Activated CD4-positive, alpha-beta T cell treated with anti-CD3 and anti-CD28 coated beads for 24 hours (primary cell): ENCODE measurements at regions not wholly inside any gene's neighbourhood (a gene's known extent, or its start where the extent isn't known, plus 50 kb on each side); places are given as distances from the start of the nearest gene placed in this dataset.

Experiments used
- DNase-seq, 2 donors: peaks; one replicate each; pipeline ENCODE4 v3.0.0-alpha.2; 2020; ENCODE audit warnings: low read depth in 2 of 2

- DNase-seq = no peak
Observed at GRCh38 chr11:15905366-15906104, 450.8 kb downstream of the SOX6 start.

DNA sequence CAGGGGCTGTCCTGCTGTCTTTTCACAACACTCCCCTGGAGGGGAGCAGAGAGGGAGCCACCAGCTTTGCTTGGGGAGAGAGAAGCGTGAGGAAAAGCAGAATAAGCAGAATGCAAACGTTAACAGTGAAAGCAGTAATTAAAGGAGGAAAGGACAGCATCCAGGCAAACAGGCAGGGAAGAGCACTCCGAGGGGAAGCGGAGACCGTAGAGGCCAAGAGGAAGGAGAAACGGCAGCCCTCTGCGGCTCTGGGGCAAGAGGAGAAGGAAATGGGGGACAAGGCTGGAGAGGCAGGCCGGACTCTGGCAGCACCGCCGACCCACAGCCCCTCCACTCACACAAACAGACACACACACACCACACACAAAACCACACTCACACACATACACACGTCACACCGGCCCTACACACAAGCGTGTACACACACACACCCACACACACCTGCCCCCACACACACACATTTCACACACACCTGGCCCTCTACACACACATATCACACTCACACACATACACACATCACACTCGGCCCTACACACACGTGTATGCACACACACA lies 449.8 kb downstream of the SOX6 start:
- DNase-seq = no peak

DNA sequence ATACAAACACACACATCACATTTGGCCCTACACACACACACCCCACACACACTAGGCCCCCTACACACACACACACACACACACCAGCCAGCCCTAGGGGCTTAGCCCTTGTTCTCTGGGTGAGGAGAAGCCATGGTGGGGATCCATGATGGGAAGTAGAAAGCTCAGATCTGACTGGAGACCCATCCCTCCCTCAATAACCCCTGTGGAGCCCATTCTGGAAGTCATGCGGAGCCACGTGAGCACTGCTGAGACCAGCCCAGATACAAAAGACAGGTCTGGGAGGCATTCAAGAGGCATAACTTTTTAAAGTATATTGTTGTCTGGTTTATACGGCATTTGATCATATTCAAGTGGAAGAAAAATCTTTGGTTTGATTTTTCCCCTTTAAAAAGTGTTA lies 448.5 kb downstream of the SOX6 start:
- no peak for DNase-seq

DNA sequence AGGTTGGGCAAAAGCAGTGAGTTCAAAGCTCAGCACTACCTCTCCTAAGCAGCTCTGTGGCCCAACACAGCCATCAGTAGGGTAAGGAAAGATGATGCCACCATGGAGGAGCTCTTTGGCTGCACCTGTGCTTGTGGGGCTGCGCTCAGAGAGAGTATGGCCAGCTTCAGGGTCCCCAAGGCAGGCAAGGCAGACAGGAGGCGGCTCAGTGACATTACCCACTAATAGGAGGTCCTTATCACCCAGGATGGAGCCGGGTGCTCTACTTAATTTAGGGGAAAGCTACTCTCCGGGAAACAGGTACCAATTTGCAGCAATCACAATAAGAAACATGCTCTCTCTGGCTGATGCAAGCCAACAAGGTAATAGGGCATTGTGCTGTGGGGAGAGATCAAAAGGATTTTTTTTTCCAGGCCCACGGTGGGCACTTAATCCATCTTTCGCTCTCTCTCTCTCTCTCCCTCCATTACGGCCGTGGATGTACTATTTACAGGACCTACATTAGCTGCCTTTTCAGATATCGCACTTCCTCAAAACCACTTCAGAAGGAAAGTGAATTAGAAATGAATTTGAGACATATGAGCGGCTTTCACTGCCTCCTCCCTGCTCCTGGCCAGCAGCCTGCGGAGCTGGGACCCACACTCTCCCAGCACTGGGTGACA lies 446.3 kb downstream of the SOX6 start:
- no peak for DNase-seq

DNA sequence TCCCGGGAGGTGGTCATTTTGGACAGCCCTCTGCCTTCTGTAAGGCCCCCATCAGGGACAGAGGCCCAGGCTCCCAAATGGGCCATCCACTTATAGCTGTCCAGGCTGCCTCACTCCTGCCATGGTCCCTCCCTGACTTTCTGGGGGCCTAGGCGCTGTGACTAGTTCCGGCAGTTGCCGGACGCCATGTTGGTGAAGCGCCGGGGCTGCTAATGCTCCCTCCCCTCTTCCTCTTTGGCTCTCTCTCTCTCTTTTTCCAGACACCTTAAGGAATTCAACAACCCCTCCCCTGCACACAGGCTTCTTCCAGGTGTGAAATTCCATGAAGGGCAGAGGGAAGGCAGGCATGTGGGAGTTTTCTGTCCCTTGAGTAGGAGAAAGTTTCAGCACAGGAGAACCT lies 445.6 kb downstream of the SOX6 start:
- no peak for DNase-seq

DNA sequence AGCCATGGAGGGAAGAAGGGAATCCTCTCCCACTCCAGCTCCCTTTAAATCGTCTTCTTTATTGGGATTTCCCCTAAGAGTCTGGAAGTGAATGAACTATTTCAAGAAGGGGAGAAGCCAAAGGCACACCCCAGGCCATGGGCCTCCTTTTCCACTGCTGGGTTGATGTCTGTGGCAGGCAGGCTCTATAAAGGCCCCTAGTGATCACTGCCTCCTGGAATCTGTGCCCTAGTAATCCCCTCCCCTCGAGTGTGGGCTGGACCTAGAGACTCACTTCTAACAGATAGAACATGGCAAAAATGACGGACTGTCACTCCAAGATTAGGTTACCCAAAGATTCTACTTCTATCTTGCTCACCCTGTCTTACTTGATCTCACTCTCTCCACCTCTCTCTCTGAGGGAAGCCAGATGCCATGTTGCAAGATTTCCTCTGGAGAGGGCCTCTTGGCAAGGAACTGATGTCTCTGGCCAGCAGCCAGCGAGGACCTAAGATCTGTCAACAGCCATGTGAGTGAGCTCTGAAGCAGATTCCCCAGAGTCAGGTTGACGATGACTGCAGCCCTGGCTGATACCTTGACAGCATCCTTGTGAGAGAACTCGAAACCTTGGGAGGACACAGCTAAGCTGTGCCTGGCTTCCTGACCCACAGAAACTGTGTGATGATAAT lies 444.8 kb downstream of the SOX6 start:
- DNase-seq = no peak

DNA sequence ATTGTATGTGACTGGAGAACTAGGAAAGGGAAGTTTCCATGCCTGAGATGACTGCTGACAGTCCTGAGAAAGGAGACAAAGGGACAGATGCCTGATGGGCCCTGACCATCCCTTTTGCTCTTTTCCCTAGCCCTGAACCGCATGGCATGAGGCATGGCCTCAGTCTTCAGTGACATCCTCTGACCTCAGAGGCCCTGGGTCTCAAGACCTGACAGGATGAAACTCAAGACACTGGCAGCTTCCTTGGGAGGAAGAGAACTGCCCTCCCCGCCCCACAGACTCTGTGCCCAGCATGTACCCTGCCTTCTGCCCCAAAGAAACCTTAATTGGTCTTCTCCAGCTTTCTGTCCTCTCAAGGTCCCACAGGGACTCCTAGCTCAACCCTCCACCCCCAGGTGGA lies 444.1 kb downstream of the SOX6 start:
- DNase-seq = no peak

GRCh38 chr11:15912825-15913224 lies 443.5 kb downstream of the SOX6 start:
- DNase-seq = no peak

- DNase-seq = no peak
Observed at GRCh38 chr11:15913261-15913660, 443.1 kb downstream of the SOX6 start.
